NCI-H2029 treated with DMSO at 0.1 percent for 48 hours (cell line): ENCODE measurements at regions not wholly inside any gene's neighbourhood (a gene's known extent, or its start where the extent isn't known, plus 50 kb on each side); places are given as distances from the start of the nearest gene placed in this dataset.

Source experiments
- DNase-seq: peaks from one replicate; lab custom pipeline; 2025; lab: John Stamatoyannopoulos, UW

GRCh38 chr15:87631093-87631492 lies 625.4 kb downstream of the NTRK3 start:
- DNase-seq, result no peak

- no peak for DNase-seq
Observed at GRCh38 chr15:87628311-87628710, 628.2 kb downstream of the NTRK3 start.

GRCh38 chr15:87626860-87627259 lies 629.7 kb downstream of the NTRK3 start:
- DNase-seq, result no peak

GRCh38 chr15:87623832-87624231 lies 632.7 kb downstream of the NTRK3 start:
- no peak for DNase-seq

GRCh38 chr15:87620393-87620792 lies 636.1 kb downstream of the NTRK3 start:
- DNase-seq, result no peak

GRCh38 chr15:87619161-87619960 lies 637.2 kb downstream of the NTRK3 start:
- no peak for DNase-seq

GRCh38 chr15:87618203-87618725 lies 638.3 kb downstream of the NTRK3 start:
- DNase-seq, result no peak

- DNase-seq, result no peak
Observed at GRCh38 chr15:87614704-87615103, 641.8 kb downstream of the NTRK3 start.

- DNase-seq, result no peak
Observed at GRCh38 chr15:87610366-87610765, 646.2 kb downstream of the NTRK3 start.

- no peak for DNase-seq
Observed at GRCh38 chr15:87609894-87610293, 646.6 kb downstream of the NTRK3 start.

- no peak for DNase-seq
Observed at GRCh38 chr15:87609474-87609873, 647.1 kb downstream of the NTRK3 start.

- DNase-seq, result no peak
Observed at GRCh38 chr15:87608238-87609028, 648.1 kb downstream of the NTRK3 start.

GRCh38 chr15:87606971-87607370 lies 649.6 kb downstream of the NTRK3 start:
- DNase-seq, result no peak

- DNase-seq, result no peak
Observed at GRCh38 chr15:87604857-87605446, 651.6 kb downstream of the NTRK3 start.

- no peak for DNase-seq
Observed at GRCh38 chr15:87602371-87602770, 654.2 kb downstream of the NTRK3 start.

- no peak for DNase-seq
Observed at GRCh38 chr15:87599616-87600015, 656.9 kb downstream of the NTRK3 start.

- DNase-seq, result no peak
Observed at GRCh38 chr15:87597346-87598052, 659.0 kb downstream of the NTRK3 start.

GRCh38 chr15:87591582-87591981 lies 665.0 kb downstream of the NTRK3 start:
- DNase-seq, result no peak

GRCh38 chr15:87591042-87591441 lies 665.5 kb downstream of the NTRK3 start:
- no peak for DNase-seq

- no peak for DNase-seq
Observed at GRCh38 chr15:87589134-87589533, 667.4 kb downstream of the NTRK3 start.

GRCh38 chr15:87582169-87582568 lies 674.4 kb downstream of the NTRK3 start:
- no peak for DNase-seq

- no peak for DNase-seq
Observed at GRCh38 chr15:87579537-87579936, 677.0 kb downstream of the NTRK3 start.
